Esophagus squamous epithelium (tissue), 4 donors: ENCODE measurements at regions not wholly inside any gene's neighbourhood (a gene's known extent, or its start where the extent isn't known, plus 50 kb on each side); places are given as distances from the start of the nearest gene placed in this dataset.

Experiments used
- CTCF ChIP-seq, 6 experiments: fragments of 450-650 bp in 4 of 6; fragments of 200-600 bp in 2 of 6; sonication (generic) in 2 of 6; IDR thresholded peaks; one replicate each; pipeline ENCODE4 v1.5.1; 2016 to 2019; ENCODE audit warnings: antibody characterized with exemption in 6 of 6, mild to moderate bottlenecking in 4 of 6, moderate library complexity in 4 of 6
- POLR2A ChIP-seq, 4 donors: fragments of 450-650 bp; IDR thresholded peaks; one replicate each; pipeline ENCODE4 v1.6.1; 2017; ENCODE audit warnings: antibody characterized with exemption in 4 of 4, mild to moderate bottlenecking in 4 of 4, moderate library complexity in 3 of 4

DNA sequence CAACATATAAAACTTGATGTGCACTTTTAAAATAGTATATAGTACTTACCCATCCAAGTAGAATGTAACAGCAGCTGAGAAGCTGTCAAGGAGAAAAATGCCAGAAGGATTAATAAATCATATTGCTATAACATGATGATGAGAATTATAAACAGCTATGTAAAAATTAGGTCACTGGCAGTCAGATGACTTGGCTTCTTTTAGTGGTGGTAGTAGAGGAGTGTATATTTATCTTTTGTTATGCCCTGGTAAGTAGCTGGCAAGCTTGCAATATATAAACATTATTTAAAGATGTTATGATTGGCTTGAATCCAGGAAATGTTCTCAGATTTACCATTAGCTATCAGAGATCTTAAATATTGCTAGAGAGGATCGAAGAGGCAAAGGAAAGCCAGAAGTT is 471.0 kb upstream of the MGAT4C start:
- TF ChIP-seq CTCF (IDR thresholded peaks at IDR 0.05) (no peak), POLR2A (IDR thresholded peaks at IDR 0.05) (no peak)
